GM21423 (cell line): ENCODE measurements at regions not wholly inside any gene's neighbourhood (a gene's known extent, or its start where the extent isn't known, plus 50 kb on each side); places are given as distances from the start of the nearest gene placed in this dataset.
"Not testable (repeated sequence)": the region's sequence is repeated elsewhere in the genome, so short reads cannot be mapped to it uniquely, and the experiment has no call there.

ENCODE experiments used
- ATAC-seq: cut with Tn5 transposase; IDR thresholded peaks from one replicate; pipeline ENCODE4 v1.9.1; 2021; ENCODE audit warnings: mild to moderate bottlenecking, moderate library complexity; ENCODE audit not compliant: unreplicated experiment

DNA sequence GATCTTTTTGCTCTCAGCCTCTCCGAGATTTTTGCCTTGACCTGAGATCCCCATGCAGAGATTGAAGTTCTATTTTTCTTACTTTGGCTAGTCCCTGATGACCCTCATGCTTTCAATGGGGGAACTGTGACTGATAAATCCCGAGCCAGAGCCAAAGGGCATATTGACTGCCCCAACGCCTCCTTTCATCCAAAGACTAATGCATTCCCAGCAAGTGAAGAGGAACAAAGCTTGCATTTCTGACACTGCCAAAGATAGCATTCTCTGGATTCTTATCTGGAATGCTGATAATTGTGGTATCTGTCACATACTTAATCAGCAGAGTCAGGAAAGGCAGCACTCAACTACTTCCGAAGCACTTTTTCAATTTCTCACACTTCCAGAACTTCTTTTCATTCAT lies 152.3 kb upstream of the EGLN3 start:
- ATAC-seq: no peak

DNA sequence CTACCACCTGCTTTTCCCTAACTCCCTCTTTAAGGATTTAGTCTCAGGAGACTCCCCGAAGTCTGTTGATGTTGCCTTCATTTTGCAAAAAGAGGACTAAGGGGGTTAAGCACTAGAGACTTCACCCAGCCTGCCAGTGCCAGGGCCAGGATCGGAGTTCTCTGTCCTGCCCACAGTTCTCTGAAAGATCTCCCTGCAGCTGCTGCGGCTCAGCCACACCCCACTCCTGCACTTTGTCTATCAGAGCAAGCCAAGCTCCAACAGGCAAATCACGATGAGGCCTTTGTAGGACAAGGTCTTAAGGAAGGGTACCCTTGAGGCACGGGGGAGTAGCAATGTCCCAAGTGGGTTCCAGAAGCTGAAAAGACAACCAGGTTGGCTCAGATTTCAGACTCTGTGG lies 148.8 kb upstream of the EGLN3 start:
- ATAC-seq: no peak

DNA sequence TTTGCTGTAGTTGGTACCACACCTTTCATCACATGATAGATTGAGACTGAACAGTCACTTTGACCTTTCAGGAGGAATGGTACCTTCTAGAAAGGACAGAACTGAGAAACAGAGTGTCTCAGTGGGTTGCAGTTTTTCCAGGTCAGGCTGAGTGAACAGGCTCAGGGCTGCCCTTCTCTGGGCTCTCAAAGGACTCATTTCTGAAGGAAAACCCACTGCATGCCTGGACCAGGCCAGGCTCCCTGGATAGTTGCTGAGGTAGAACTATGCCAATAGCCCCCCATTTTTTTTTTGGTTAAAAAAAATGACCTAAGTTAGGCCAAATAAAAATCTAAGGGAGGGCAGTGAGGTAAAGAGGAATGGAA lies 148.1 kb upstream of the EGLN3 start:
- ATAC-seq: no peak

DNA sequence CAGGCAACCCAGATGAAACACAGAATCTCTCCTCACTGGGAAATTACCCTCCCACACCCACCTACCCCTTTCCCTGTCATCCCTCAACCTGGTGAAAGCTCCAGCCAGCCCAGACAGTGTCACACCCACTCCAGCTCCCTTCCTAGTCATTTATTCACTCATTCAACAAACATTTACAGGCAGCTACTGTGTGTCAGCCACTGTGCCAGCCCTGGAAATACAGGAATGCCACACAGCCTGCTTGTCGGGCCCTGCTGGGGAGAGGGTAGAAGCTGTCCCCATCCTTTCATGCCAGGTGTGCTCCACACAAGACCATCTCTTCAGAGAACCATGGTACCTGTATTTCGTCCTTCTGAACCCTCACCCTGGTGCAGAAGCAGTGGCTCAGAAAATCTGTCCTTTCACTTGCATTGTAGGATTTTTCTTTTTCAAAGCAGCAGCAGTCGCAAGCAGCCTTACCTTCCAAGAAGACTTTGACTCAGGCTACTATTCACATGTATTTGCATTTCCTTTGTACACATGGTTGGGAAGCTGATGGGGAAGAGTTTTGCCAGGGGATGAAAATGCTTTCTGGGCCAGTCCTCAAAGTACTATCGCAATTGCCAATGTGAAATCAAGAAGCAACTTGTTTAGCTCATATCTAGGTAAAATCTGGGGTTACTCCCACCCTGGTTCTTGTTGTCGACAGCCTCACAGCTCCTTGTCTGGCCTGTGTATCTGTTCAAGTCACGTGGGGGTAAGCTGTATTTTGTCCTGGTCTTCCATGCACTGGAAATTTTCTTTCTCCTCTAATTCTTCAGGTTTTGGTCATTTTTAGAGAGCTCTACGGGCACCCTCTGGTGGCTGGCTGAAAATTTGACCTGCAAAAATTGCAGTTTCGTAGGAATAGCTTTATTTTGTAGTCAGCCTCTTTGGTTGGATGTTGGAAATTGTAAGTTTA lies 147.4 kb upstream of the EGLN3 start:
- ATAC-seq: no peak

DNA sequence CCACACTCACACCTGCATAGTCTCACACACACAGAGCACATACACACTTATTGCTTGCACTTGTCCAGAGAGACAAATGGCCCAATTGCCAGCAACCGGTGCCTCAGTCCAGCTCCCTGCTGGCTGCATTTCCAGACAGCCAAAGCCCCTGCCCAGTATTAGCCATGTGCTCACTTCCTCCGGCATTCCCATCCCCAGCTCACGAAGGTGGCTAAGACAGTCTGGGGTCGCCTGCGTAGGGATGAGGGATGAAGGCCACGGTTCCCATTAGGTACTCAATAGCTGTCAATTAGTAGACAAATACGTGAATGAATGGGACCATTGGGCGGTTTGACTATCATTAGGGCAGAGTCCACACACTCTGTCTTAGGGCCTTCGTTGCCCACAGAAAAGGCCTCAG lies 146.8 kb upstream of the EGLN3 start:
- no peak for ATAC-seq

DNA sequence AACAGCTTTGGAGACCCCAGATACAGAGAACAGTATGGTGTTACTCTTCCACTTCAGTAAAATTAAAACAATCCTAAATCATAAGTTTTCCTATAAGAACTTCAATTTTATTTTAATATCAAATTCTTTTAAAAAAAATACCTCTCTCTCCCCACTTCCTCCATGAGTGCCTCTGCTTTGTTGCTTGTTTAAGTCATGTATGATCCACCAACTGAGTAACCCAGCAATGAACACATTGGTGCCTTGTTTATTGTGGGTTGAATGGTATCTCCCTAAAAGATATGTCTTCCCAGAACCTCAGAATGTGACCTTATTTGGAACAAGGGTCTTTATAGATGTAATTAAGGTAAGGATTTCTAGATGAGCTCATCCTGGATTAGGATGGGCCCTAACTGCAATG lies 143.5 kb upstream of the EGLN3 start:
- ATAC-seq: no peak

DNA sequence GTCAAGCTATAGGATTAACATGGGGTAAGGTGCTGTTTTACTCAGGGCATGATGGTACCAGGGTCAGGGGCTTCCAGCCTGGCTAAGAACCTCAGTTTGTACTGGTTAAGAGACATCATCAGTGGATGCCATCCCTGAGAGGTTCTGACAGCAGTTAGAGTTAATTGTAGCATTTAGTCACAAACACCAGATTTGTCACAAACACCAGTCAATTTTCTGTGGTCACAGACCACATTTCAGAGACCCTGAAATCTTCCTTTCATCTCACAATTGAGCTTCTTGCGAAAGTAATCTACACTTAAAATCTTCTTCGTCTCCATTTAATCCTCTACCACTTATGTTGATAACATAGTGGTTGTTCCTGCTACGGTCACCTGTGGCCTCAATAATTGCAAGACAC lies 143.0 kb upstream of the EGLN3 start:
- ATAC-seq: no peak

DNA sequence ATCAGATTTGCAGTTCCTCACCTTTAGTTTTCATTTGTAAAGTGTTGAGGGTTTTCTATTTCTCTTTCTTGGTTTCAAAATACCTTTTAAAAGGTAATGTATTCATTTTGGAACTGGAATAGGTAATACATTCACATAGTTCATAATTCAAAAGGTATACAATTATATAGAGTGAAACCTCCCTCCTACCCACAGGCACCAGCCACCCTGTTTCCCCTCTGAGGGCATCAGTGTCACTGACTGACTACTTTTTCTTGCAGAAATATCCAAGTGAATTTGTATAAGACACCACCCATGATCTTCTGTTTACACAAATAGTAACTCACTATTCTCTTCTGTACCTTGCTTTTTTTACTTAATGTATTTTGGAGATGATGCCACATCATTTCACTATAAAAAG lies 139.6 kb upstream of the EGLN3 start:
- ATAC-seq: no peak

DNA sequence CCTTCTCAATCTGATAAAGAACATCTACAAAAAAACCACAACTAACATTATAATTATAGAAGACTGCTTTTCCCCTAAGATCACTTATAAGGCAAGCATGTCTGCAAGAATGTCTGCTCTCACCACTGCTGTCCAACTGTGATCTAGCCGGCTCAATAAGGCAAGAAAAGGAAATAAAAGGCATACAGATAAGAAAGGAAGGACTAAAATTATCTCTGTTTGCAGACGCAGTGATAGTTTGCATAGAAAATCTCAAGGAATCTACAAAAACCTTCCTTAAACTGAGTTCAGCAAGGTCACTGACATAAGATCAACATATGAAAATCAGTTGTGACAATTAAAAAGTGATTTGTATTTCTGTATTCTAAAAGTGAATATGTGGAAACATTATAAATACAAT lies 138.0 kb upstream of the EGLN3 start:
- no peak for ATAC-seq

DNA sequence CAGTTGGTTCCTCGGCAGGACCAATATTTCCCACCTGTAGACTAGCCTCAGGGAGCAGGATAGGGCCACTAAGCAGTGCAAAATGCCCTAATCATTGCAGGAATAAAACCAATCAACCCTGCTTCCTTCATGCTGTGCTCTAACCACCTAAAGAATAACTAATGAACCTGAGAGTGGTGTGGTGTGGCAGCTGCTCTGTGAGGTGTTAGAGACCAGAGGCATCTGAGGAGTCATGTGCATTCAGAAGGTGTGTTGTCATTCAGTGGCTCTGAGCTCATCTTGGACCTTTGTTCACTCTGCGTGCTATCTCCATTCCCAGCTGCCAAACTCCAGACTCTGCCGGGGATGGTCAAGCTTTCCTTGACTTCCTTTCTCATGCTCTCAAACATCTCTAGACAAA lies 136.7 kb upstream of the EGLN3 start:
- ATAC-seq: peak; percentile 70

DNA sequence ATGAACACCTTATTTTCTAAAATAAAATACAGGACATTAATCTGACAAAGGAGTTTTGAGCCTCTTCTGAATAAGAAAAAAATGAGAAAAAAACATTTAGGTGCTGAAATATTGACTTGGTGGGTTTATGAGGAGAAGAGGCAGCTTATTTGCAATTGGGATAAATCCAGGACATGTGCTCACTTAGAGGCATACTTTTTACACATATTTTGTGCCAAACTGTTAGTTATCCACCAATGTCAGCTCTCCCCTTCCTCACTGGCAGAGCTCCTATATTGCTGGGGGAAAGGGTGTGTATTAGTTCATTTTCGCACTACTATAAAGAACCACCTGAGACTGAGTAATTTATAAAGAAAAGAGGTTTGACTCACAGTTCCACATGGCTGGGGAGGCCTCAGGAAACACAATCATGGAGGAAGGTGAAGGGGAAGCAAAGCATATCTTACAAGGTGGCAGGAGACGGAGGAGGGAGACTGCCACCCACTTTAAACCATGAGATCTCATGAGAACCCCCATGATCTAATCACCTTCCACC lies 135.4 kb upstream of the EGLN3 start:
- no peak for ATAC-seq

DNA sequence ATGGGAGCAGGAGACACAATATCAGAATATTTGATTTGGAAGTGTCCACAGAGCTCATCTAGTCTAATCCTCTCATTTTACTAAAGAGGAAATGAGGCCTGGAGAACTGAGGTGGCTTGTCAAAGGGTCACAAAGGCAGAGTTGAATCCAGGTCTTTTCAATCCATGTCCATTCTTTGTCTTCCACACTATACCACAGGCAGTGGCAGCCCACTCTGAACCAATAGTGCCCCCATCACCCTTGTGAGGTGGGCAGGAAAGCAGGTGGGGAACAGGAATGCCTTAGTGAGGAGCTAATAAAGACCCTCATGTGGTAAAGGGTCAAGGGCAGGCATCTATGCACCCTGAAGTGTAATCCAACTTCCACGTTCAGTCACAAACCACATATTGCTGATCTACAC lies 134.8 kb upstream of the EGLN3 start:
- no peak for ATAC-seq

DNA sequence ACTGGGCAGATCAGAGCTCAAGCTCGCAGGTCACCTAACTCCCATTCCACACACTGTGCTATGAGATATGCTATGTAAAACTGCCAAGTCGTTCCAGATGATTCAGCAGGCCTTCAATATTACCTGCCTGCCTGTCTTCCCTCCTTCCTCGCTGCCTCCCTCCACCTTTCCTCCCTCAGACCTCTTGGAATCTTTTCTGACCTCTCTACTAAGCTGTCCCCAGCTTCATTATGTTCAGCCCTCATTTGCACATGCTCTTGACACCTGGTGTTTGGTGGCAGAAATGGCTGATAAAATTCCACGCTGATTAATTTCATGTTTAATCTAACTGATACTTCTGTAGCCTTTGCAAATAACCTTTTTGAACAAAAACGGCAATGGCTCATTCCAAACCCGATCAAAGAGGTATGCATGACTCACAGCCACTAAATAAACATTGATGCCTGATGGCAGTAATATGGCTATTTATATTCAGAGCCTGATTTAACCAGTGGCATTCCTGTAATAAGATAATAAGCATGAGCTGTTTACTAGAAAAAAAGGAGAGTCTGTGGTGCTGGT lies 130.8 kb upstream of the EGLN3 start:
- no peak for ATAC-seq

DNA sequence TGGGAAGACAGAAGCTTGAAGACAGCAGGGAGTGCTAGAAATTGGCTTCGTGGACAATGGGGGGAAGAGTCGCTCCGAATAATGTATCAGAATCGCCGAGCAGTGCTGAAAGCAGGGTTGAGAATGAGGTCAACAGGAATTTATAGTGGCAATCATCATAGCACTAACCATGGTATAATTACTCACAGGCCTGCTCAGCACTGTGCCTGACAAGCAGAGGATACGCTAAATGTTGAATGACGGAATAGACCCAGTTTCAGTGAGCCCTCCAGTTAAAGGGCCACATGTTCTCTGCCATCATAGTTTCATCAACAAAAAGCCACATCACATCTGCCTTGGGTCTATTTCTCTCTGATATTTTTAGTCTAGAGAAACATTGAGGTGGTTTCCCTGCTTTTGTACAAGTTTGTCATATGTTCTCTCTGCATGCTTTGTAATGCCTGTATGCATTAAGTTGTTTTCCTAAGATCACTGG lies 130.3 kb upstream of the EGLN3 start:
- no peak for ATAC-seq

DNA sequence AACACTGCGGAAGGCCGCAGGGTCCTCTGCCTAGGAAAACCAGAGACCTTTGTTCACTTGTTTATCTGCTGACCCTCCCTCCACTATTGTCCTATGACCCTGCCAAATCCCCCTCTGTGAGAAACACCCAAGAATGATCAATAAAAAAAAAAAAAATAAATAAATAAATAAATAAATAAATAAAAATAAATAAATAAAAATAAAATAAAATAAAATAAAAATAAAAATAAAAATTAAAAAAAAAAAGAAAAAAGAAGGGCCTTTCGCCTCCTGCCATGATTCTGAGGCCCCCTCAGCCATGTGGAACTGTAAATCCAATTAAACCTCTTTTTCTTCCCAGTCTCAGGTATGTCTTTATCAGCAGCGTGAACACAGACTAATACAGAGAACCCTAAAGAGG lies 128.8 kb upstream of the EGLN3 start:
- ATAC-seq: not testable (repeated sequence)

DNA sequence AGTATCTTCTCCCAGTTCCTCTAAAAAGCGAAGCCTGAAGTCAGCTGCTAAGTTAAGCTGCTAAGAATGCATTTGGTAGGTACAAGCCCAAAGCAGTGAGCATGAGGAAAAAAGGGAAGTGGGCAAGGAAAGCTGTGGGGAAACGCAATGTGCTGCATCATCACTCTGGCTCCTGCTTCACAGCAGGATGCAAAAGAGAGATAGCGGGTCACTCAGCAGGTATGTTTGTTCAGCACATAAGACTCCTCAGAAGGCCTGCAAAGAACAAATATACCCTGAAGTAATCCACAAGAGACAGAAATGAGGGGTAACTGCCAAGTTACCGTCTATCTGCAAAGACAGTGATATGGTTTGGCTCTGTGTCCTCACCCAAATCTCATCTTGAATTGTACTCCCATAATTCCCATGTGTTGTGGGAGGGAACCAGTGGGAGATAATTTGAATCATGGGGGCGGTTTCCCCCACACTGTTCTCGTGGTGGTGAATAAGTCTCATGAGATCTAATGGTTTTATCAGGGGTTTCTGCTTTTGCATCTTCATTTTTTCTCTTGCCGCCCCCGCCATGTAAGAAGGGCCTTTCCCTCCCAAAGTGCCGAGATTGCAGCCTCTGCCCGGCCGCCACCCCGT lies 127.4 kb upstream of the EGLN3 start:
- ATAC-seq: no peak

DNA sequence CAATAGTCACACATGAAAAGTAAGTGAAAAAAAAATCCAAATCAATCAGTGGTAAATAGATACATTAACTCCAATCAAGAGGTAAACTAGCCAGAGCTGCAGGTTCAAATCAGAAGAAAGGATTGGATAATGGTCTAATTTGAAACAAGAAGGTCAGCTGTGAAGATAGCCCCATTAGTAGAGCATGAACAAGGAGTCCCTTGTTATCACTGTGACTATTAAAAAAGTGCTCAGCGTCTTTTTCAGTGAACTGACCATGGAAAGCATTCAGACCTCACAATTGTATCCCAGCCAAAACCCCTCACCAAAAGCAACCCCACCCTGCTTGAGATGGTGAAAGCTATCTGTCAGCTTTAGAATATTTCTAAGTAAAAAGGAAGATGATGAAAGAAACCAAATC lies 125.0 kb upstream of the EGLN3 start:
- no peak for ATAC-seq

DNA sequence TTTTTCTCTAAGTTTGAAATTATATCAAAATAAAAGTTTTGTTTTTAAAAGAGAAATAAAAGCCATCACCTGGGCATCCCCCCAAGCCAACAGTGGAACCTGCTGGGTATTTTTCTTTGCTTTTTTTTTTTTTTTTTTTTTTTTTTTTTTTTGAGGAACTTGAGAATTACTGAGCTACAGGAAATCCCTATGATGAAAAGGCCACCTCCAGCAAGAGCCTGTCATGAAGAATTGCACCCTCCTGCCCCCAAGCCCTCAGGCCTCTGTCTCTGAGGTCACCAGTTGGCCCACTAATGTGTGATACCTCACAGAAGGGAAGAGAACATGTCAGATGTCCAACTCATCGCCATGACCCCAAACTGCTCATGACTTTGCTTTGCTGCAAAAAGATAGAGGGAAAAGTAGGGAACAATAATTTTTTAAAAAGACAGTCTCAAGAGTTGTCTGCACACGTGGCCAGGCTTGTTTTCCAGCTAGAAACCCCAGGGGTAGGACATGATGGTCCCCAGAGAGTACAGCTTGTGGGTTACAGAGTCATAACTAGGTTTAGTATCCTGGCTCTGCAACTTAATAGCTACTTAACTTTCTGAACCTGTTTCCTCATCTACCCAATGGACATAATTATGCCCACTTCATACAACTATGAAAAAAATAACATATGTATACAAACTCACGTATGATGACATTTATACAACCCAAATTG lies 124.3 kb upstream of the EGLN3 start:
- ATAC-seq: peak; percentile 50

DNA sequence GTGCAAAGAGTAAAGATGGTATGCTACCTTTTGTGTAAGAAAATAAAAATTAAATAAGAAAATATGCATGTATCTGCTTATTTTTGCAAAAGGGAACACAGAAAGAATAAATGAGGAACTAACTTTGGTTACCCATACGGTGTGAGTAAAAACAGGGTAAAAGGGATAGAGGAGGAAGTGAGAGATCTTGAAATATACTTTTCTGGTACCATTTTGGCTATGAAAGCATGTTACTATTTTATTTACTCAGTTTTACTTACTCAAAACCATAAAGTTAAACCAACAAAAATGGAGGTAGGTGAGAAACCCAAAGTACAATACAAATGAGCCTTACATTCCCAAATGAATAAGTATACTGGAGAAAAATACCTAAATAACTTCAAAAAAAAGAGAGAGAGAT lies 122.0 kb upstream of the EGLN3 start:
- no peak for ATAC-seq

DNA sequence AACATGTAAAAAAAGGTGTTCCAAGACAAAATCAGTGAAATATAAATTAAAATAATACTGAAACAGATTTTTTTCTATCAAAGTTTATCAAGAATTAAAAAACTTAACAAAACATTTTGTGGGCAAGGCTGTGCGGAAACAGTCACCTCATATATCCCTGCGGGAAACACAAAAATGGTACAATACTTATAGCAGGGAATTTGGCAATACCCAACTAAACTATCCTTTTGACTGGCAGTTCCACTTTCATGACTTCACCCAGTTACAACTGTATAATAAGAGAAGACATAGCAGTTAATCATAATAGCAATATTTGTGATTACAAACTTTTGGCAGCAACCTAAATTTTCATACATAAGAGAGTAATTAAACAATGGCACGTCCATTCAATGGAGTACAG lies 121.5 kb upstream of the EGLN3 start:
- ATAC-seq: no peak

DNA sequence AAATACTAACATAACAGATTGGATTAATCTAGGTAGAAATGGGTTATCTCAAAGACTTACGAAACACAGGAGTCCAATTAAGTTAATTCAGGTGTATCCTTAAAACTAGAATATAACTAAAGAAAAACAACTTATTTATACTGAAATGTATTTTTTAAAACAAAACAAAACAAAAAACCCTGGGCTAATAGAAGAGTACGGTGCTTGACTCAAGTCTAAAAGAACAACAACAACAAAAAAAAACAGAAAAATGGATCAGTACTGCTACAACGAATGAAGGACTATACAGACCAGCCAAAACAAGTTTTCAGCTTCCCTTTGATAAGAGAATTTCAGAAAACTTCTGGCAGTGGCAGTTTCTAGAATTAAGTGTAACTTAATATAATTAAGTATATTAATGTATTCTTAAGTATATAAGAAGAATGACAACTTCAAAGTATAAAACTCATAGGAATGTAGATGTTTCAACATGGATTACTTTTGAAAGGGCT lies 120.1 kb upstream of the EGLN3 start:
- ATAC-seq: no peak
